ENCODE measurements at regions not wholly inside any gene's neighbourhood (a gene's known extent, or its start where the extent isn't known, plus 50 kb on each side); places are given as distances from the start of the nearest gene placed in this dataset.

DNA sequence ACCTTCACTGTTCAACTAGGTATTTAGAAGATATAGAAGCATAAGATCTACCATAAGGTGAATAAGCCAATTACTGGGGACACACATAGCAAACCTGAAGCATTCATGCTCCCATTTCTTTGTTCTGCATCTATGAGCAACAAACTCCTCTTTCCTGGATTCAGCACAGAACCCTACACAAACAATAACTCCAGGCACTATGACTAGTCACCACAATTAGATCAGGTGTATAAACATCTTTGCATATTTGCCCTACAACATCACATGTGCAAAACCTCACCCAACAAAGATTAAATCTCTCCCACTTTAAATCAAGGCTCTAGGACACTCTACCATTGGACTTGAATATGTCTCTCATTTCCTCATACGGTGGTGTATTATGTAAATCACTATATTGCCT, 652.3 kb downstream of the EPHA7 start:
- TF ChIP-seq, protein P1, sequence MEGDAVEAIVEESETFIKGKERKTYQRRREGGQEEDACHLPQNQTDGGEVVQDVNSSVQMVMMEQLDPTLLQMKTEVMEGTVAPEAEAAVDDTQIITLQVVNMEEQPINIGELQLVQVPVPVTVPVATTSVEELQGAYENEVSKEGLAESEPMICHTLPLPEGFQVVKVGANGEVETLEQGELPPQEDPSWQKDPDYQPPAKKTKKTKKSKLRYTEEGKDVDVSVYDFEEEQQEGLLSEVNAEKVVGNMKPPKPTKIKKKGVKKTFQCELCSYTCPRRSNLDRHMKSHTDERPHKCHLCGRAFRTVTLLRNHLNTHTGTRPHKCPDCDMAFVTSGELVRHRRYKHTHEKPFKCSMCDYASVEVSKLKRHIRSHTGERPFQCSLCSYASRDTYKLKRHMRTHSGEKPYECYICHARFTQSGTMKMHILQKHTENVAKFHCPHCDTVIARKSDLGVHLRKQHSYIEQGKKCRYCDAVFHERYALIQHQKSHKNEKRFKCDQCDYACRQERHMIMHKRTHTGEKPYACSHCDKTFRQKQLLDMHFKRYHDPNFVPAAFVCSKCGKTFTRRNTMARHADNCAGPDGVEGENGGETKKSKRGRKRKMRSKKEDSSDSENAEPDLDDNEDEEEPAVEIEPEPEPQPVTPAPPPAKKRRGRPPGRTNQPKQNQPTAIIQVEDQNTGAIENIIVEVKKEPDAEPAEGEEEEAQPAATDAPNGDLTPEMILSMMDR (IDR thresholded peaks at IDR 0.05) = no peak
- TF ChIP-seq POLR2A (IDR thresholded peaks at IDR 0.05) = no peak
